ENCODE measurements at regions not wholly inside any gene's neighbourhood (a gene's known extent, or its start where the extent isn't known, plus 50 kb on each side); places are given as distances from the start of the nearest gene placed in this dataset.

- TF ChIP-seq, protein P1, sequence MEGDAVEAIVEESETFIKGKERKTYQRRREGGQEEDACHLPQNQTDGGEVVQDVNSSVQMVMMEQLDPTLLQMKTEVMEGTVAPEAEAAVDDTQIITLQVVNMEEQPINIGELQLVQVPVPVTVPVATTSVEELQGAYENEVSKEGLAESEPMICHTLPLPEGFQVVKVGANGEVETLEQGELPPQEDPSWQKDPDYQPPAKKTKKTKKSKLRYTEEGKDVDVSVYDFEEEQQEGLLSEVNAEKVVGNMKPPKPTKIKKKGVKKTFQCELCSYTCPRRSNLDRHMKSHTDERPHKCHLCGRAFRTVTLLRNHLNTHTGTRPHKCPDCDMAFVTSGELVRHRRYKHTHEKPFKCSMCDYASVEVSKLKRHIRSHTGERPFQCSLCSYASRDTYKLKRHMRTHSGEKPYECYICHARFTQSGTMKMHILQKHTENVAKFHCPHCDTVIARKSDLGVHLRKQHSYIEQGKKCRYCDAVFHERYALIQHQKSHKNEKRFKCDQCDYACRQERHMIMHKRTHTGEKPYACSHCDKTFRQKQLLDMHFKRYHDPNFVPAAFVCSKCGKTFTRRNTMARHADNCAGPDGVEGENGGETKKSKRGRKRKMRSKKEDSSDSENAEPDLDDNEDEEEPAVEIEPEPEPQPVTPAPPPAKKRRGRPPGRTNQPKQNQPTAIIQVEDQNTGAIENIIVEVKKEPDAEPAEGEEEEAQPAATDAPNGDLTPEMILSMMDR (IDR thresholded peaks at IDR 0.05; ENCODE audit: low read depth, low read length, poor library complexity, severe bottlenecking) = no peak
- no peak for TF ChIP-seq EZH2phosphoT487 (IDR thresholded peaks at IDR 0.05; ENCODE audit: borderline replicate concordance, low read length)
Measured at GRCh38 chr10:88048312-88048711, 184.9 kb downstream of the PTEN start.

Data from DOHH2 (cell line).